Liver (tissue), 7 donors: ENCODE measurements at regions not wholly inside any gene's neighbourhood (a gene's known extent, or its start where the extent isn't known, plus 50 kb on each side); places are given as distances from the start of the nearest gene placed in this dataset.

Source experiments
- DNase-seq: peaks from one replicate; pipeline ENCODE4 v3.0.0-alpha.2; 2017; ENCODE audit warnings: low spot score
- H3K27ac ChIP-seq, 2 donors: one replicate each; pipeline ENCODE4 v1.7.0; 2013; ENCODE audit warnings: inconsistent platforms in 2 of 2, low read length in 2 of 2, control low read depth in 1 of 2, low read depth in 1 of 2, mild to moderate bottlenecking in 1 of 2
- H3K27me3 ChIP-seq, 4 donors: one replicate each; pipeline versions ENCODE4 v1.6.1 to v1.7.0; 2013; ENCODE audit warnings: low read length in 3 of 4, inconsistent platforms in 1 of 4, mild to moderate bottlenecking in 1 of 4, moderate library complexity in 1 of 4; ENCODE audit not compliant: control insufficient read depth in 4 of 4, insufficient read depth in 4 of 4
- H3K36me3 ChIP-seq, 4 donors: one replicate each; pipeline versions ENCODE4 v1.6.1 to v1.7.0; 2013; ENCODE audit warnings: low read length in 3 of 4, mild to moderate bottlenecking in 3 of 4, low read depth in 1 of 4, moderate library complexity in 1 of 4; ENCODE audit not compliant: control insufficient read depth in 4 of 4, insufficient read depth in 3 of 4
- H3K4me1 ChIP-seq, 4 donors: one replicate each; pipeline versions ENCODE4 v1.6.1 to v1.7.0; 2013; ENCODE audit warnings: low read length in 3 of 4, mild to moderate bottlenecking in 3 of 4, moderate library complexity in 1 of 4; ENCODE audit not compliant: control insufficient read depth in 4 of 4, insufficient read depth in 4 of 4
- H3K4me3 ChIP-seq, 3 donors: one replicate each; pipeline versions ENCODE4 v1.6.1 to v1.7.0; 2013; ENCODE audit warnings: low read length in 3 of 3, control low read depth in 1 of 3, low read depth in 1 of 3, mild to moderate bottlenecking in 1 of 3
- H3K9ac ChIP-seq, 2 donors: one replicate each; pipeline ENCODE4 v1.7.0; 2013; ENCODE audit warnings: low read length in 2 of 2, mild to moderate bottlenecking in 2 of 2, moderate library complexity in 2 of 2, control low read depth in 1 of 2, low read depth in 1 of 2
- H3K9me3 ChIP-seq, 4 donors: one replicate each; pipeline versions ENCODE4 v1.6.1 to v1.7.0; 2013; ENCODE audit warnings: low read length in 3 of 4; ENCODE audit not compliant: control insufficient read depth in 4 of 4
- FOXA1 ChIP-seq: IDR thresholded peaks from 2 replicates; pipeline ENCODE4 v1.6.1; 2016; ENCODE audit warnings: antibody characterized with exemption
- MAX ChIP-seq: IDR thresholded peaks from 2 replicates; pipeline ENCODE4 v1.6.1; 2016; ENCODE audit warnings: antibody characterized with exemption
- RAD21 ChIP-seq, 2 donors: IDR thresholded peaks; 2 replicates each; pipeline ENCODE4 v1.6.1; 2016; ENCODE audit warnings: antibody characterized with exemption in 2 of 2, mild to moderate bottlenecking in 2 of 2
- REST ChIP-seq: IDR thresholded peaks from 2 replicates; pipeline ENCODE4 v1.6.1; 2016; ENCODE audit warnings: antibody characterized with exemption, mild to moderate bottlenecking
- RXRA ChIP-seq, 2 donors: IDR thresholded peaks; 2 replicates each; pipeline ENCODE4 v1.6.1; 2017 to 2018; ENCODE audit warnings: antibody characterized with exemption in 2 of 2, mild to moderate bottlenecking in 1 of 2
- SP1 ChIP-seq: IDR thresholded peaks from 2 replicates; pipeline ENCODE4 v1.6.1; 2018; ENCODE audit warnings: antibody characterized with exemption, mild to moderate bottlenecking
- YY1 ChIP-seq: IDR thresholded peaks from 2 replicates; pipeline ENCODE4 v1.6.1; 2016; ENCODE audit warnings: antibody characterized with exemption, mild to moderate bottlenecking
- ZBTB33 ChIP-seq: IDR thresholded peaks from 2 replicates; pipeline ENCODE4 v1.6.1; 2016; ENCODE audit warnings: antibody characterized with exemption
- WGBS: extraction: QIAGEN DNeasy Blood & Tissue Kit; methylation state at CpG from one replicate; pipeline ENCODE4 v1.1.7; 2013; 5-methylcytosine and 5-hydroxymethylcytosine counted together
- donor health status: healthy.
- donor health status: healthy.
- donor health status: healthy.
- donor health status: healthy.

- H3K4me1 ChIP-seq = peaks cover 0 to 8% (median 3%) of the 10 kb centered on the region in 4 donors
- H3K9ac ChIP-seq = no peak overlapping the region
- H3K9me3 ChIP-seq = no peaks in the 10 kb centered on the region
- DNase-seq = no peak
- TF ChIP-seq SP1 (no peak), RAD21 (IDR thresholded peaks at IDR 0.05) (peak; percentile 56 to 66), FOXA1 (no peak), REST (no peak), YY1 (no peak), ZBTB33 (no peak)
- H3K27ac ChIP-seq = no peak overlapping the region
- H3K27me3 ChIP-seq = no peaks in the 10 kb centered on the region
- no peak overlapping the region for H3K4me3 ChIP-seq
- H3K36me3 ChIP-seq = no peaks in the 10 kb centered on the region
- WGBS = 40% methylated on average over 4 of the region's 4 CpGs
Observed at GRCh38 chr11:59267196-59267595, 54.5 kb upstream of the MPEG1 start.

- no peak overlapping the region for H3K9ac ChIP-seq
- H3K9me3 ChIP-seq = no peaks in the 10 kb centered on the region
- H3K27me3 ChIP-seq = no peaks in the 10 kb centered on the region
- no peak overlapping the region for H3K27ac ChIP-seq
- H3K4me1 ChIP-seq = peaks cover 0 to 6% (median 3%) of the 10 kb centered on the region in 4 donors
- no peaks in the 10 kb centered on the region for H3K36me3 ChIP-seq
- H3K4me3 ChIP-seq = no peak overlapping the region
- 89% methylated on average over 4 of the region's 4 CpGs for WGBS
- no peak for DNase-seq
- TF ChIP-seq REST = no peak
- no peak for TF ChIP-seq MAX
- no peak for TF ChIP-seq RXRA (IDR thresholded peaks at IDR 0.05)
Observed at GRCh38 chr11:59266491-59266890, 53.8 kb upstream of the MPEG1 start.
